CD14-positive monocyte (primary cell): ENCODE measurements at regions not wholly inside any gene's neighbourhood (a gene's known extent, or its start where the extent isn't known, plus 50 kb on each side); places are given as distances from the start of the nearest gene placed in this dataset.

Source experiments
- DNase-seq, 3 donors: peaks; one replicate each; pipeline ENCODE4 v3.0.0-alpha.2; 2011 to 2022
- H2AFZ ChIP-seq: 2 replicates; pipeline ENCODE4 v1.6.0; 2012; ENCODE audit warnings: mild to moderate bottlenecking, low read depth, low read length, inconsistent platforms; ENCODE audit not compliant: insufficient read depth, poor library complexity, severe bottlenecking
- H3K27ac ChIP-seq, 2 donors: 1 replicate in 1 of 2; 2 replicates in 1 of 2; pipeline ENCODE4 v1.5.1; 2012 to 2013; ENCODE audit warnings: low read length in 2 of 2, control low read depth in 1 of 2, inconsistent platforms in 1 of 2, low read depth in 1 of 2, mild to moderate bottlenecking in 1 of 2
- H3K27me3 ChIP-seq, 2 donors: one replicate each; pipeline versions ENCODE4 v1.6.0 to v1.6.1; 2011 to 2013; ENCODE audit warnings: low read length in 2 of 2; ENCODE audit not compliant: control insufficient read depth in 2 of 2, insufficient read depth in 2 of 2
- H3K36me3 ChIP-seq, 2 donors: replicated peaks in 1 of 2; 1 replicate in 1 of 2; 2 replicates in 1 of 2; pipeline versions ENCODE4 v1.5.1 to v1.6.1; 2012 to 2013; ENCODE audit warnings: low read length in 2 of 2, control low read depth in 1 of 2, inconsistent platforms in 1 of 2, mild to moderate bottlenecking in 1 of 2; ENCODE audit not compliant: insufficient read depth in 2 of 2, control insufficient read depth in 1 of 2
- H3K4me1 ChIP-seq, 2 donors: 1 replicate in 1 of 2; 2 replicates in 1 of 2; pipeline versions ENCODE4 v1.5.1 to v1.6.1; 2012 to 2013; ENCODE audit warnings: low read length in 2 of 2, control low read depth in 1 of 2, inconsistent platforms in 1 of 2, mild to moderate bottlenecking in 1 of 2, moderate library complexity in 1 of 2; ENCODE audit not compliant: insufficient read depth in 2 of 2, control insufficient read depth in 1 of 2
- H3K4me2 ChIP-seq: replicated peaks from 2 replicates; pipeline ENCODE3; 2012; ENCODE audit warnings: low read length, moderate library complexity, mild to moderate bottlenecking; ENCODE audit not compliant: poor library complexity, severe bottlenecking; ENCODE audit errors: extremely low read depth
- H3K4me3 ChIP-seq, 3 experiments: fragments of 200-600 bp in 1 of 3; sonication (generic) in 1 of 3; replicated peaks in 1 of 3; 1 replicate in 2 of 3; 2 replicates in 1 of 3; pipeline ENCODE4 v1.5.1; 2011 to 2013; ENCODE audit warnings: low read length in 3 of 3, mild to moderate bottlenecking in 3 of 3, control low read depth in 2 of 3, low read depth in 2 of 3, inconsistent platforms in 1 of 3, moderate library complexity in 1 of 3
- H3K79me2 ChIP-seq: 2 replicates; pipeline ENCODE4 v1.6.0; 2012; ENCODE audit warnings: mild to moderate bottlenecking, control low read depth, inconsistent platforms, low read length, moderate library complexity; ENCODE audit not compliant: insufficient read depth
- H3K9ac ChIP-seq: 2 replicates; pipeline ENCODE4 v1.6.0; 2017; ENCODE audit warnings: low read length, mild to moderate bottlenecking; ENCODE audit not compliant: insufficient read depth, poor library complexity, severe bottlenecking
- H3K9me3 ChIP-seq, 2 donors: replicated peaks in 1 of 2; 1 replicate in 1 of 2; 2 replicates in 1 of 2; pipeline versions ENCODE4 v1.5.1 to v1.6.1; 2012 to 2013; ENCODE audit warnings: low read length in 2 of 2, control low read depth in 1 of 2; ENCODE audit not compliant: control insufficient read depth in 1 of 2, insufficient read depth in 1 of 2
- H4K20me1 ChIP-seq: 2 replicates; pipeline ENCODE4 v1.6.0; 2012; ENCODE audit warnings: mild to moderate bottlenecking, low read length, control low read depth, moderate library complexity; ENCODE audit not compliant: insufficient read depth
- H3K27ac Mint-ChIP-seq, 7 donors: one replicate each; pipeline ENCODE4 v1.8.0; 2020; ENCODE audit warnings: mild to moderate bottlenecking in 7 of 7, mixed read lengths in 7 of 7, moderate library complexity in 6 of 7, inconsistent platforms in 2 of 7
- H3K27me3 Mint-ChIP-seq, 3 donors: one replicate each; pipeline ENCODE4 v1.8.0; 2021 to 2022; ENCODE audit warnings: low read depth in 3 of 3, mild to moderate bottlenecking in 3 of 3, mixed read lengths in 3 of 3, moderate library complexity in 3 of 3, inconsistent platforms in 1 of 3
- H3K36me3 Mint-ChIP-seq, 2 donors: one replicate each; pipeline ENCODE4 v1.8.0; 2020; ENCODE audit warnings: mixed read lengths in 2 of 2, inconsistent platforms in 1 of 2, mild to moderate bottlenecking in 1 of 2
- H3K4me1 Mint-ChIP-seq: one replicate; pipeline ENCODE4 v1.8.0; 2020; ENCODE audit warnings: mild to moderate bottlenecking, mixed read lengths
- H3K4me3 Mint-ChIP-seq, 2 donors: one replicate each; pipeline ENCODE4 v1.8.0; 2020; ENCODE audit warnings: mild to moderate bottlenecking in 2 of 2, mixed read lengths in 2 of 2, moderate library complexity in 1 of 2
- H3K9me3 Mint-ChIP-seq, 7 donors: one replicate each; pipeline ENCODE4 v1.8.0; 2020 to 2022; ENCODE audit warnings: mixed read lengths in 7 of 7, mild to moderate bottlenecking in 6 of 7, moderate library complexity in 6 of 7, inconsistent platforms in 2 of 7
- CTCF ChIP-seq: fragments of 200-600 bp; IDR thresholded peaks from one replicate; pipeline ENCODE4 v1.8.0; 2022; ENCODE audit warnings: antibody characterized with exemption, mild to moderate bottlenecking
- WGBS: methylation state at CpG from one replicate; pipeline ENCODE4 v1.1.5; 2013; ENCODE audit warnings: missing lambda C conversion rate; ENCODE audit not compliant: insufficient coverage; 5-methylcytosine and 5-hydroxymethylcytosine counted together
- intact Hi-C, 2 donors: fragments of 100-400 bp; cut with micrococcal nuclease; formaldehyde crosslinking; loops; one replicate each; pipeline versions ENCODE4 v1.15.0 to v1.15.1; 2023

- no peak overlapping the region for H2AFZ ChIP-seq
- Mint-ChIP-seq H3K4me1 (no peaks in the 10 kb centered on the region), H3K9me3 (peaks cover 0 to 14% (median 2%) of the 10 kb centered on the region in 7 donors), H3K36me3 (no peaks in the 10 kb centered on the region), H3K4me3 (no peak overlapping the region), H3K27ac (no peak overlapping the region), H3K27me3 (peaks cover 0 to 5% (median 2%) of the 10 kb centered on the region in 3 donors)
- no peaks in the 10 kb centered on the region for H4K20me1 ChIP-seq
- no peak for TF ChIP-seq CTCF
- intact Hi-C loops = no loop called here
- WGBS = no CpG with 5 or more reads among the region's 8 CpGs
- H3K79me2 ChIP-seq = no peaks in the 10 kb centered on the region
- no peaks in the 10 kb centered on the region for H3K4me1 ChIP-seq
- no peak overlapping the region for H3K9ac ChIP-seq
- H3K4me2 ChIP-seq = no peak overlapping the region
- no peaks in the 10 kb centered on the region for H3K9me3 ChIP-seq
- H3K27me3 ChIP-seq = no peaks in the 10 kb centered on the region
- H3K4me3 ChIP-seq = no peak overlapping the region
- H3K36me3 ChIP-seq = no peaks in the 10 kb centered on the region
- no peak overlapping the region for H3K27ac ChIP-seq
- no peak for DNase-seq
Measured at GRCh38 chr3:66609660-66610561, 109.1 kb upstream of the LRIG1 start.

GRCh38 chr3:66610562-66610909 lies 109.7 kb upstream of the LRIG1 start:
- H4K20me1 ChIP-seq = no peaks in the 10 kb centered on the region
- no peak overlapping the region for H3K4me3 Mint-ChIP-seq
- no peak overlapping the region for H3K4me3 ChIP-seq
- no peak for DNase-seq
- H3K79me2 ChIP-seq = no peaks in the 10 kb centered on the region
- H3K4me1 ChIP-seq = no peaks in the 10 kb centered on the region
- H3K27ac ChIP-seq = no peak overlapping the region
- H3K27ac Mint-ChIP-seq = no peak overlapping the region
- peaks cover 0 to 5% (median 2%) of the 10 kb centered on the region in 3 donors for H3K27me3 Mint-ChIP-seq
- no peaks in the 10 kb centered on the region for H3K9me3 ChIP-seq
- no peak overlapping the region for H3K9ac ChIP-seq
- H3K9me3 Mint-ChIP-seq = peaks cover 0 to 14% (median 2%) of the 10 kb centered on the region in 7 donors
- H3K4me1 Mint-ChIP-seq = no peaks in the 10 kb centered on the region
- no peak overlapping the region for H2AFZ ChIP-seq
- intact Hi-C loops = no loop called here
- H3K27me3 ChIP-seq = no peaks in the 10 kb centered on the region
- WGBS = 100% methylated on average over 1 of the region's 5 CpGs
- H3K36me3 ChIP-seq = no peaks in the 10 kb centered on the region
- no peaks in the 10 kb centered on the region for H3K36me3 Mint-ChIP-seq
- no peak overlapping the region for H3K4me2 ChIP-seq
- TF ChIP-seq CTCF = no peak
